ENCODE measurements at regions not wholly inside any gene's neighbourhood (a gene's known extent, or its start where the extent isn't known, plus 50 kb on each side); places are given as distances from the start of the nearest gene placed in this dataset.

GRCh38 chr9:79302569-79302968 is 269.2 kb upstream of the TLE4 start:
- TF ChIP-seq, protein P1, sequence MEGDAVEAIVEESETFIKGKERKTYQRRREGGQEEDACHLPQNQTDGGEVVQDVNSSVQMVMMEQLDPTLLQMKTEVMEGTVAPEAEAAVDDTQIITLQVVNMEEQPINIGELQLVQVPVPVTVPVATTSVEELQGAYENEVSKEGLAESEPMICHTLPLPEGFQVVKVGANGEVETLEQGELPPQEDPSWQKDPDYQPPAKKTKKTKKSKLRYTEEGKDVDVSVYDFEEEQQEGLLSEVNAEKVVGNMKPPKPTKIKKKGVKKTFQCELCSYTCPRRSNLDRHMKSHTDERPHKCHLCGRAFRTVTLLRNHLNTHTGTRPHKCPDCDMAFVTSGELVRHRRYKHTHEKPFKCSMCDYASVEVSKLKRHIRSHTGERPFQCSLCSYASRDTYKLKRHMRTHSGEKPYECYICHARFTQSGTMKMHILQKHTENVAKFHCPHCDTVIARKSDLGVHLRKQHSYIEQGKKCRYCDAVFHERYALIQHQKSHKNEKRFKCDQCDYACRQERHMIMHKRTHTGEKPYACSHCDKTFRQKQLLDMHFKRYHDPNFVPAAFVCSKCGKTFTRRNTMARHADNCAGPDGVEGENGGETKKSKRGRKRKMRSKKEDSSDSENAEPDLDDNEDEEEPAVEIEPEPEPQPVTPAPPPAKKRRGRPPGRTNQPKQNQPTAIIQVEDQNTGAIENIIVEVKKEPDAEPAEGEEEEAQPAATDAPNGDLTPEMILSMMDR (IDR thresholded peaks at IDR 0.05): no peak
- TF ChIP-seq EP300 (IDR thresholded peaks at IDR 0.05; ENCODE audit: low read depth) (no peak), POLR2A (IDR thresholded peaks at IDR 0.05) (no peak), POLR2AphosphoS5 (IDR thresholded peaks at IDR 0.05) (no peak)

Measured in transverse colon (tissue), 4 donors.